Right renal pelvis (tissue), 4 donors: ENCODE measurements at regions not wholly inside any gene's neighbourhood (a gene's known extent, or its start where the extent isn't known, plus 50 kb on each side); places are given as distances from the start of the nearest gene placed in this dataset.
"Not testable (repeated sequence)": the region's sequence is repeated elsewhere in the genome, so short reads cannot be mapped to it uniquely, and the experiment has no call there.

Experiments used
- DNase-seq, 4 donors: peaks; one replicate each; pipeline ENCODE4 v3.0.0-alpha.2; 2013; ENCODE audit warnings: low read depth in 4 of 4, low spot score in 3 of 4, missing footprints in 1 of 4

- DNase-seq = no peak
Measured at GRCh38 chr6:15109338-15110090, 136.4 kb upstream of the JARID2 start.

GRCh38 chr6:15110726-15111354 lies 135.0 kb upstream of the JARID2 start:
- DNase-seq = no peak

- not testable (repeated sequence) for DNase-seq
Measured at GRCh38 chr6:15111576-15111975, 134.3 kb upstream of the JARID2 start.

- no peak for DNase-seq
Measured at GRCh38 chr6:15113587-15113986, 132.3 kb upstream of the JARID2 start.

- no peak for DNase-seq
Measured at GRCh38 chr6:15114061-15114460, 131.8 kb upstream of the JARID2 start.

- DNase-seq = no peak
Measured at GRCh38 chr6:15116889-15117288, 129.0 kb upstream of the JARID2 start.

GRCh38 chr6:15121443-15121842 lies 124.4 kb upstream of the JARID2 start:
- no peak for DNase-seq

GRCh38 chr6:15121977-15122550 lies 123.8 kb upstream of the JARID2 start:
- no peak for DNase-seq

- DNase-seq = no peak
Measured at GRCh38 chr6:15129887-15130286, 116.0 kb upstream of the JARID2 start.

- DNase-seq = no peak
Measured at GRCh38 chr6:15131234-15131633, 114.6 kb upstream of the JARID2 start.

DNA sequence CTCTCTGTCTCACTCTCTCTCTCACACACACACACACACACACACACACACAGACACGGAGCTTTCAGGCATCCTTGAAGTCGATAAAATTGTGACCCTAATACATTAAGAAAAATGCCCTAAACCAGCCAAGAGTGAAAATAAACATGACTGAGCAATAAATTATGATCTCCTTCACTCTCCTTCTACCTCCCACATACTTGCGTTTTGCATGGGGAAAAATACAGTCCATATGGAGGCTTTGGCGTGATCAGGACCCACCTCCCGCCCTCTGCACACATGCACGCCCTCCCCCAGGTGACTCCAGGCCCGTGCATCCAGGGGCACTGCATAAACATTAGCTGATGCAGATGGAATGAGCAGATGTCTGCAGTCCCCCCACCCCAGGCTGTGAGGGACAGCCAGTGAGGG lies 114.2 kb upstream of the JARID2 start:
- DNase-seq = peak; percentile 25 to 70 (median 54)

DNA sequence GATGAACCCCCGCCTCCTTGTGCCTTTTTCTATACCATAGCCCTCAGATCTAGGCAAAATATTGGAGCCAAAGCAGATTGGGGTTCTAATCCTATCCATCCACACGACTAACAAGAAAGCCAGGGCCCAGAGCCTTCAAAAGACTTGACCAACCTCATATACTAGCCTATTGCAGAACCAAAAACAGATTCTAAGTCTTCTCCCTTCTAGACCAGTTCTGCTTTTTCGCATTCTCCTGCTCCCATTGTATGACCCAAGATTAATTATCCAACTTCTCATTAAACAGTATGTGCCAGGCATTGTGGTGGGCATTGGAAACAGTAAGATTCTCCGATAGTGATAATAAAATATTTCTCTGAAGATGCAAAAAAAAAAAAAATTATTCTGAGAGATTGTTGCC lies 113.7 kb upstream of the JARID2 start:
- no peak for DNase-seq

- DNase-seq = no peak
Measured at GRCh38 chr6:15132854-15133670, 112.8 kb upstream of the JARID2 start.

- DNase-seq = no peak
Measured at GRCh38 chr6:15137086-15137485, 108.8 kb upstream of the JARID2 start.

DNA sequence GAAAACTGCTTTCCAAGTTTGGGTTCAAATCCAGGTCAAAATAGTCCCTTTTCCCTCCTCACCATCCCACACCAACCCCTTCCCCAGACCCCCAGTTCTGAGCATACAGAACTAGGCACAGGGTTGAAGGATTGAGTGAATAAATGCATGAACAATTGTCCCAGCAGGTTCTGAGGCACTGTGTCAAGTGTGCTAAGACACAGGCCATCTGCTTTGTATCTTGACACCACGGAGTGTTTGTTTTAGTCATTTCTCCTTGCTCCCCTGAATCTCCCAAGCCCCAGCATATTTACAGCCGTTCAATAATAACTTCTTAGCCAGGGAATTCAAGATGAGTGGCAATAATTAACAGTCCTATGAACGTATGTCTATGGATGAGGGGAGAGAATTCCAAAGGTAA lies 102.8 kb upstream of the JARID2 start:
- DNase-seq = no peak

- DNase-seq = no peak
Measured at GRCh38 chr6:15143540-15143939, 102.3 kb upstream of the JARID2 start.

DNA sequence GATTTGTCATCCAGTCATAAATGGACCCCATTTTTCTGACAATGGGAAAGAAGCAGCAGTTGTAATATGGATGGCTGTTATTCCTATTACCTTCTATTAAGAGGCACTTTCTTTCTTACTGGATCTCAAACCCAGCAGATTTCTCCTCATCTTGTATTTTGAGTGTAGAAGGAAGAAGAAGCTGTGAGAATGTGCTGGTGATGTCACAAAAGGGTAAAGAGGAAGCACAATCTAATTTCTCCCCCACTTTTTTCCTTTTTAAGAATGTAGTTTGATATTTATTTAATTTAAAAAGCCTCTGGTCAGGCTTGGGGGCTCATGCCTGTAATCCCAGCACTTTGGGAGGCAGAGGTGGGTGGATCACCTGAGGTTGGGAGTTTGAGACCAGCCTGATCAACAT lies 100.0 kb upstream of the JARID2 start:
- DNase-seq = no peak

GRCh38 chr6:15147827-15148226 lies 98.0 kb upstream of the JARID2 start:
- no peak for DNase-seq

DNA sequence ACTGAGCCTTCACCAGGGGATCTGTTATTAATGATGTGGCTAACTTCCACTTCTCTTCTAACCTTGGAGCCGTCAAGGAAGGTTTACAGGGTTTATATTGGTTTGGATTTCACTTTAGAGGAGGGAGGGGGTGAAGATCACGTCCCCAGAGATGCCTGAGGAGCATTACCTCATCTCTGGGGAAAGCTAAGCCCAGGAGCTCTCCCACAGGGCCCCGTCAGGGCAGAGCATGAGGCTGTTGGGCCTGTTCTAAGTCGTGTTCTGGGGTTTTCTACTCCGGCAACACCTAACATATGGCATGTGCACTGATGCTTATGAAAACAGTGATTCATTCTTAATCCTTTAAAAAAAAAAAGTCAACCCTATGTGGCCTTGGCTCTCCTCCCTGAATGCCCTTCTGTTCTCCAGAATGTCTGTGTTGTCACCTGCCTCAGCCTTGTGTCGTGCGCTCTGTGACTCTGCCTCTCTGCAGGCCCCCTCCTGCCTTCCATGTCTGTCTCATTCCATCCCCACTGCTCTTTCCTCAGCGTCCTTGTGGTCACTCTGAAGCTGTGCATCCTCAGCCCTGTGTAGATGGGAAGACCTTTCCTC lies 97.4 kb upstream of the JARID2 start:
- DNase-seq = no peak

DNA sequence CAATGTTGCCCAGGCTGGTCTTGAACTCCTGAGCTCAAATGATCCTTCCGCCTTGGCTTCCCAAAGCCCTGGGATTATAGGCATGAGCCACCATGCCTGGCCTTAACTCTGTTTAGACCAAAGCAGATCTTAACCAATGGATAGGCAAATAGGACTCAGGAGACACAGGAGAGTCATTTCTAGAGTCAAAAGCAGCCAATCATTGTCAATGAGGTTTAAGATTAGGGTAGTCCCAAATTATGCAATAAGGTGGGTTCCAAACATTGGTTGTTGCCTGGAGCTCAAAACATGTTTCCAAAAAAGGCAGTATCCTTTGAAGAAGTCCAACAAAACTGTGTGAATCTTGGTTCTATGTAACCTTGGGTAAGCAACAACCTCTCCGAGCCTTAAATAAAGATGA lies 95.7 kb upstream of the JARID2 start:
- DNase-seq = no peak

DNA sequence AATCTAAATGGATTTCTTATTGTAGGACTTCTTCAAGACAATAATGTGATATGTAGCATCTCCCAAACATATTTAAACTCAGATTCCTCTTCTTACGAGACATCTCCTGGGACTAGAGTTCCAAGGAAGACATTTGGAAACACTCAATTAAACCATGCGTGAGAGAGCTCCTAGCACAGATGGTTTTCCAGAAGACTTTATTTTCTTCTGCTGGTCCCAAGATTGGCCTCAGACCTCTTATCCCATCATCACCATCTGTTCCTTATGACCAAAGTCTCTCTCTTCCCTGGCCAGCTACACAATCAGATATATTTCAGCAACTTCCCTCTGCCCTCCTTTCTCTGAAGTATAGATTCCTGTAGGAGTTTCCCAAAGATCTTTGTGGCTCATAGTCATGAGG lies 93.2 kb upstream of the JARID2 start:
- DNase-seq = no peak
